ENCODE measurements at regions not wholly inside any gene's neighbourhood (a gene's known extent, or its start where the extent isn't known, plus 50 kb on each side); places are given as distances from the start of the nearest gene placed in this dataset.

DNA sequence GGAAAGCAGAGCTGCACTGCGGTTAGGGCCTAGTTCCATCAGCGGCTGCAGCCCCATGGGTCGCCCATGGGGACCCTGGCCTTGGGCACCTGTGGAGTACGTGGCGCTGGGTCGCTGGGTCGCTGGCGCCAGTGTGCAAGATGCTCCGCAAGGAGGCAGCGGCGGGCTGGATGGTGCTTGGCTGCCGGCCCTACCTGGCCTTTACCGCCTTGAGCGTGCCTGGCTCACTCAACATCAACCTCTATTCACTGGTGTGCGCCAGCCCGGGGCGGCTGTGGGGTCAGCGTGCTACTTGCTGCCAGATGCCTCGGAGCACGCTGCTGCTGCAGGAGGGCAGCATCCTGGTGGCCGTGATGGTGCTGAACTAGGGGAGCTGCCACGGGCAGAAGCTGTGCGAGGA, 85.1 kb upstream of the RHOU start:
- TF ChIP-seq, protein P1, sequence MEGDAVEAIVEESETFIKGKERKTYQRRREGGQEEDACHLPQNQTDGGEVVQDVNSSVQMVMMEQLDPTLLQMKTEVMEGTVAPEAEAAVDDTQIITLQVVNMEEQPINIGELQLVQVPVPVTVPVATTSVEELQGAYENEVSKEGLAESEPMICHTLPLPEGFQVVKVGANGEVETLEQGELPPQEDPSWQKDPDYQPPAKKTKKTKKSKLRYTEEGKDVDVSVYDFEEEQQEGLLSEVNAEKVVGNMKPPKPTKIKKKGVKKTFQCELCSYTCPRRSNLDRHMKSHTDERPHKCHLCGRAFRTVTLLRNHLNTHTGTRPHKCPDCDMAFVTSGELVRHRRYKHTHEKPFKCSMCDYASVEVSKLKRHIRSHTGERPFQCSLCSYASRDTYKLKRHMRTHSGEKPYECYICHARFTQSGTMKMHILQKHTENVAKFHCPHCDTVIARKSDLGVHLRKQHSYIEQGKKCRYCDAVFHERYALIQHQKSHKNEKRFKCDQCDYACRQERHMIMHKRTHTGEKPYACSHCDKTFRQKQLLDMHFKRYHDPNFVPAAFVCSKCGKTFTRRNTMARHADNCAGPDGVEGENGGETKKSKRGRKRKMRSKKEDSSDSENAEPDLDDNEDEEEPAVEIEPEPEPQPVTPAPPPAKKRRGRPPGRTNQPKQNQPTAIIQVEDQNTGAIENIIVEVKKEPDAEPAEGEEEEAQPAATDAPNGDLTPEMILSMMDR (conservative IDR thresholded peaks at IDR 0.05; ENCODE audit: low read depth, low read length): no peak
- no peak for TF ChIP-seq CEBPB (IDR thresholded peaks at IDR 0.05; ENCODE audit: low read depth, low read length)
- TF ChIP-seq FOS (IDR thresholded peaks at IDR 0.05; ENCODE audit: low read depth, low read length): no peak
- no peak for TF ChIP-seq RAD21 (IDR thresholded peaks at IDR 0.05; ENCODE audit: low read length)
- no peak for TF ChIP-seq POLR2A (IDR thresholded peaks at IDR 0.05; ENCODE audit: low read depth, low read length)
